Cardiac muscle cell (in vitro differentiated cells and primary cell): ENCODE measurements at regions not wholly inside any gene's neighbourhood (a gene's known extent, or its start where the extent isn't known, plus 50 kb on each side); places are given as distances from the start of the nearest gene placed in this dataset.

Source experiments
- DNase-seq, 2 donors: peaks; one replicate each; pipeline versions ENCODE4 v3.0.0 to v3.0.0-alpha.2; 2010 to 2017; ENCODE audit warnings: low read depth in 1 of 2, low spot score in 1 of 2
- H3K27ac ChIP-seq: fragments of 200-600 bp; sonication (generic); 2 replicates; pipeline ENCODE4 v1.5.1; 2016
- H3K27me3 ChIP-seq: fragments of 200-600 bp; sonication (generic); 2 replicates; pipeline ENCODE4 v1.6.0; 2016; ENCODE audit warnings: control low read depth
- H3K36me3 ChIP-seq: fragments of 200-600 bp; sonication (generic); 2 replicates; pipeline ENCODE4 v1.5.1; 2016; ENCODE audit warnings: control low read depth
- H3K4me1 ChIP-seq: fragments of 200-600 bp; sonication (generic); 2 replicates; pipeline ENCODE4 v1.8.1; 2017; ENCODE audit warnings: low read depth, mild to moderate bottlenecking, mixed run types
- H3K4me3 ChIP-seq: fragments of 200-600 bp; sonication (generic); 2 replicates; pipeline ENCODE4 v1.5.1; 2016; ENCODE audit warnings: mild to moderate bottlenecking
- H3K9me3 ChIP-seq: fragments of 200-600 bp; sonication (generic); 2 replicates; pipeline ENCODE4 v1.5.1; 2017; ENCODE audit warnings: low read depth, mild to moderate bottlenecking, control low read depth
- CTCF ChIP-seq: IDR thresholded peaks from 2 replicates; pipeline ENCODE4 v1.5.1; 2012; ENCODE audit warnings: low read depth, mild to moderate bottlenecking, low read length

GRCh38 chr2:5144159-5144558 lies 548.0 kb upstream of the SOX11 start:
- peaks cover 6% of the 10 kb centered on the region for H3K4me1 ChIP-seq
- H3K9me3 ChIP-seq: no peaks in the 10 kb centered on the region
- no peak for TF ChIP-seq CTCF
- H3K36me3 ChIP-seq: no peaks in the 10 kb centered on the region
- no peak overlapping the region for H3K4me3 ChIP-seq
- H3K27me3 ChIP-seq: no peaks in the 10 kb centered on the region
- no peak for DNase-seq
- H3K27ac ChIP-seq: peak overlapping the region; percentile 66

GRCh38 chr2:5145053-5145452 lies 547.1 kb upstream of the SOX11 start:
- peaks cover 6% of the 10 kb centered on the region for H3K4me1 ChIP-seq
- H3K36me3 ChIP-seq: no peaks in the 10 kb centered on the region
- TF ChIP-seq CTCF: no peak
- no peaks in the 10 kb centered on the region for H3K27me3 ChIP-seq
- no peaks in the 10 kb centered on the region for H3K9me3 ChIP-seq
- DNase-seq: peak in 1 of 2 donors; percentile 51
- peak overlapping the region; percentile 66 for H3K27ac ChIP-seq
- no peak overlapping the region for H3K4me3 ChIP-seq

GRCh38 chr2:5145801-5146200 lies 546.4 kb upstream of the SOX11 start:
- H3K27ac ChIP-seq: no peak overlapping the region
- DNase-seq: no peak

GRCh38 chr2:5148392-5149085 lies 543.6 kb upstream of the SOX11 start:
- Histone ChIP-seq H3K27me3 (no peaks in the 10 kb centered on the region), H3K4me1 (peaks cover 6% of the 10 kb centered on the region), H3K27ac (no peak overlapping the region), H3K36me3 (no peaks in the 10 kb centered on the region), H3K9me3 (no peaks in the 10 kb centered on the region), H3K4me3 (no peak overlapping the region)
- TF ChIP-seq CTCF: no peak
- DNase-seq: no peak

More at GRCh38 chr2:5145801-5146200, 546.4 kb upstream of the SOX11 start:
- Histone ChIP-seq H3K9me3 (no peaks in the 10 kb centered on the region), H3K4me1 (peaks cover 6% of the 10 kb centered on the region), H3K36me3 (no peaks in the 10 kb centered on the region), H3K4me3 (no peak overlapping the region), H3K27me3 (no peaks in the 10 kb centered on the region)
- no peak for TF ChIP-seq CTCF

- no peak for DNase-seq
- no peaks in the 10 kb centered on the region for H3K36me3 ChIP-seq
Measured at GRCh38 chr2:5150871-5151270, 541.3 kb upstream of the SOX11 start.

More at GRCh38 chr2:5150871-5151270, 541.3 kb upstream of the SOX11 start:
- no peaks in the 10 kb centered on the region for H3K4me1 ChIP-seq
- H3K27ac ChIP-seq: no peak overlapping the region
- no peak overlapping the region for H3K4me3 ChIP-seq
- no peaks in the 10 kb centered on the region for H3K27me3 ChIP-seq
- no peak for TF ChIP-seq CTCF
- no peaks in the 10 kb centered on the region for H3K9me3 ChIP-seq
